ENCODE measurements at regions not wholly inside any gene's neighbourhood (a gene's known extent, or its start where the extent isn't known, plus 50 kb on each side); places are given as distances from the start of the nearest gene placed in this dataset.

DNA sequence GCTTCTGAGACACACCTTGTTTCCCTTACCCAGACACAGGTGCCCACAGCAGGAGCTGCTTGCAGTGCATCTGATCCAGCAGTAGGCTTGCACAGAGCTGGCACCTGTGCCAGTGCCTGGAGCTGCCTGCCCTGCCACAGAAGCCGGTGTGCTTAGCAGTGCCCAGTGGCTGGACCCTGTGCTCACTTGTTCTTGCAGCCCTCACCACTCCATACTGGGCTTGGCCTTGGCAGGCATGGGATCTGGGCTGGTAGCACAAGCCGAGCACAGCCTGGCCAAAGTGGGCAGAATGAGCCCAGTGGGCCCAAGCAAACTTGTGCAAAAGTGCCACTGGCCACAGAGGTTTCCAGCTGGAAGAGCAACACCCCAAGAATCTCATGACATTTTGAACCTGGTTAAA lies 1950.4 kb downstream of the SUCLG1 start:
- TF ChIP-seq, protein P1, sequence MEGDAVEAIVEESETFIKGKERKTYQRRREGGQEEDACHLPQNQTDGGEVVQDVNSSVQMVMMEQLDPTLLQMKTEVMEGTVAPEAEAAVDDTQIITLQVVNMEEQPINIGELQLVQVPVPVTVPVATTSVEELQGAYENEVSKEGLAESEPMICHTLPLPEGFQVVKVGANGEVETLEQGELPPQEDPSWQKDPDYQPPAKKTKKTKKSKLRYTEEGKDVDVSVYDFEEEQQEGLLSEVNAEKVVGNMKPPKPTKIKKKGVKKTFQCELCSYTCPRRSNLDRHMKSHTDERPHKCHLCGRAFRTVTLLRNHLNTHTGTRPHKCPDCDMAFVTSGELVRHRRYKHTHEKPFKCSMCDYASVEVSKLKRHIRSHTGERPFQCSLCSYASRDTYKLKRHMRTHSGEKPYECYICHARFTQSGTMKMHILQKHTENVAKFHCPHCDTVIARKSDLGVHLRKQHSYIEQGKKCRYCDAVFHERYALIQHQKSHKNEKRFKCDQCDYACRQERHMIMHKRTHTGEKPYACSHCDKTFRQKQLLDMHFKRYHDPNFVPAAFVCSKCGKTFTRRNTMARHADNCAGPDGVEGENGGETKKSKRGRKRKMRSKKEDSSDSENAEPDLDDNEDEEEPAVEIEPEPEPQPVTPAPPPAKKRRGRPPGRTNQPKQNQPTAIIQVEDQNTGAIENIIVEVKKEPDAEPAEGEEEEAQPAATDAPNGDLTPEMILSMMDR (optimal IDR thresholded peaks at IDR 0.05 in 1 of 3, IDR thresholded peaks at IDR 0.05 in 1 of 3, conservative IDR thresholded peaks at IDR 0.05 in 1 of 3; ENCODE audit: extremely low read depth in 1 of 3, insufficient read depth in 2 of 3, low read length in 3 of 3): no peak
- no peak for TF ChIP-seq EZH2 (IDR thresholded peaks at IDR 0.05; ENCODE audit: low read length)
